ENCODE measurements at regions not wholly inside any gene's neighbourhood (a gene's known extent, or its start where the extent isn't known, plus 50 kb on each side); places are given as distances from the start of the nearest gene placed in this dataset.

GRCh38 chr10:128873411-128874054 lies 593.5 kb upstream of the MGMT start:
- TF ChIP-seq CTCF (IDR thresholded peaks at IDR 0.05) (no peak), EZH2 (IDR thresholded peaks at IDR 0.05) (no peak), EZH2phosphoT487 (IDR thresholded peaks at IDR 0.05) (no peak)
